Epithelial cell of prostate (primary cell): ENCODE measurements at regions not wholly inside any gene's neighbourhood (a gene's known extent, or its start where the extent isn't known, plus 50 kb on each side); places are given as distances from the start of the nearest gene placed in this dataset.

Experiments
- DNase-seq: peaks from one replicate; pipeline ENCODE4 v3.0.0-alpha.2; 2011; ENCODE audit warnings: low read depth, low spot score
- H3K27ac ChIP-seq: fragments of 450-650 bp; 2 replicates; pipeline ENCODE4 v1.5.1; 2017; ENCODE audit warnings: mild to moderate bottlenecking

DNA sequence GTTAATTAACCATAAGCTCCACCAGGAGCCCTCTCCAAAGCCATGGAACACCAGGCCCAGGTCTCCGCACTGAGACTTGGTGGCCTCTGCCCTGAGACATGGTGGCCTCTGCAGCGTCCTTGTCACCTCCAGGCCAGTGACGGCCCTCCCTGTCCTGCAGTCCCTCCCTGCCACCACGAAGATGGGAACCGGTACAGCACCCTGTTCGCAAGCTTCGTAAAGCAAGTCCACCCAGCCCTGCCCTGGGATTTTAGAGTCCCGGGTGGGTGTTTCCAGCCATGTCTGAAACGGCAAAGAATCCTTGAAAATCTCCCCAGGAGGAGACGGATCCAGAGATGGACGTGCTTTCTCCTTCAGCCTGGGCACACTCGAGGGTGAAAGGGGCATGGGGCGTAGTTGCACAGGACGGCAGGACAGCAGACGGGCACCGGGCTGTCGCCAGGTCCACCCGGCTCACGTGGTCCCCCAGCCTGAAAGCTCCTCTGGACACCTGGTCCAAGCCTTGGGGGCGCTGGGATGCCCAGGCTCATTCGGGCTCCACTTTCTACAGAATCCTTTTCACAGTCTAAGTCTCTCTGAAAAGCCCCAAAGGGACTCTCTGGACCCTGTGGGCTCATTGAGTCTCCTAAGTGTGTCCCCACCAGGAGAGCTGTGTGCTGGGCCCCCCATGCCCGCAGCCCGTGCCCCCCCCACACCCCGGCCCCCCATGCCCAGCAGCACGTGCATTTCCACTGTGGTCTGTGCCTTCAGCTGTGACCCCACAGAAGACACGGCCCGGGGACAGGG lies 456.2 kb downstream of the BRD1 start:
- no peak for DNase-seq
- no peak overlapping the region for H3K27ac ChIP-seq

DNA sequence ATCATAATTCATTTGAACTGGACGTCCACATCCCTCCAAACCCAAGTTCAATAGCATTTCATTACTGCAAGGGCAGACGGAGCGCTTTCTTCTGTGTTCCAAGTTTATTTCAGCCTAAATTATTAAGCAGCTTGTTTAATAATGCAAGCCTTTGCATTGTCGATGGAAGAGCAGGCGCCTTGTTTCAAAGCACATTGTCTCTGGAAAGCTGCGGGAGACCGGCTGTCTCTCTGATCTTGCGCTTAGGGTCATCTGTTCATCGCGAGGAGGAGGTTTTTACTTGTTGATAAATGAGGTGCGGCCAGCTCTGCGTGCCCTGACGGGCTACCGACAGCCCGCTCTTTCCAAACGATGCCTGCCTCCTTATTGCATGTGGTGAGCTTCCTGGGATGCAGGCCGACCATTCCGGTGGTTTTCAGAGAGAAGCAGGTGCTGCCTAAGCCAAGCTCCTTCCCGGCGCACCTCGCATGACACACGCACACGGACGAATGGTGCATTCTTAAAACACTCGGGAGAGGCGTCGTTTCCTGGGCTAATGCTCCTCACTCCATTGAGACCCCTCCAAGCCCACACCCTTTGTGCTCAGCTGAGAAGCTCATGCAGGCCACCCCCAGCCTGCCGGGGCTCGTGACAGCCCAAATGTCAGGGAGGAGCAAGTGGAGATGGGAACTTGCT lies 456.9 kb downstream of the BRD1 start:
- DNase-seq, result no peak
- no peak overlapping the region for H3K27ac ChIP-seq

DNA sequence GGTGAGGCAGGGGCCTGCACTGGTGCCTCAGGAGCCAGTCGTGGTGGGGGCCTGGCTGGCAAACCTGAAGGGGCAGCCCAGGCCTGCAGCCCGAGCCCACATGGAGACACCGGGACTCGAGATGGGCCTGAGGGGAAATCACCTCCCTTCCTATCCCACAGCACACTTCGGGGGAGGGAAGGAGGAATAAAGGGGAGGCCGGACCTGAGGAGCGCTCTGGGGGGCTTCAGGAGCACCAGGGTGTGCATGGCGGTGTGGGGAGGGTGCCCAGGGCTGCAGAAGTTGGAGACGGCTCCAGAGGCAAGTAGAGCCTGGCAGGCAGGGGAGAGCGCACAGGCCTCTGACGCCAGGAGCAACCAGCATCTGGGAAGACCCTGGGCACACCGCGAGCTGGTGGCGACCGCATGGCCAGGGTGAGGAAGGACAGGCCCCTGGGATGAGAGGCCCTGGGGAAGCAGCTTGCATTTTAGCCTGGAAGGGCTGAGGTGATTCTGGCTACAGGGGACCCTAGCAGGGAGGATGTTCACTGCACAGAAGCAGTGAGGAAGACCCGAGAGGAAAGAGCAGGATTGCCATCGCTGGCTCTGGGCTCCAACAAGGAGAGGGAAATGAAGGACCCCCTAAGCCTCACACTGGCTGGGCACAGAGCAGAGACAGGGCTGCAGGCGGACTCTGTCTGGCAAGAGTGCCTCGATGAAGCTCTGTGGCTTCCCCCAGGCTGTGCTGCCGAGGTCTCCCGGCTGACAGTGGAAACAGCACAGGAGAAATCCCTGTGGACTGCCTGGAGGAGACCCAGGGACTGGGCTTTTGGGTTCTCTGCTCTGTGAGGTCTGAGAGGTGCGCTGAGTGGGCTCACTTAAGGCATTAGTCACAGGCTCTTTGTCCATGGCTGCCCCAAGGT lies 457.7 kb downstream of the BRD1 start:
- no peak overlapping the region for H3K27ac ChIP-seq
- DNase-seq, result no peak

DNA sequence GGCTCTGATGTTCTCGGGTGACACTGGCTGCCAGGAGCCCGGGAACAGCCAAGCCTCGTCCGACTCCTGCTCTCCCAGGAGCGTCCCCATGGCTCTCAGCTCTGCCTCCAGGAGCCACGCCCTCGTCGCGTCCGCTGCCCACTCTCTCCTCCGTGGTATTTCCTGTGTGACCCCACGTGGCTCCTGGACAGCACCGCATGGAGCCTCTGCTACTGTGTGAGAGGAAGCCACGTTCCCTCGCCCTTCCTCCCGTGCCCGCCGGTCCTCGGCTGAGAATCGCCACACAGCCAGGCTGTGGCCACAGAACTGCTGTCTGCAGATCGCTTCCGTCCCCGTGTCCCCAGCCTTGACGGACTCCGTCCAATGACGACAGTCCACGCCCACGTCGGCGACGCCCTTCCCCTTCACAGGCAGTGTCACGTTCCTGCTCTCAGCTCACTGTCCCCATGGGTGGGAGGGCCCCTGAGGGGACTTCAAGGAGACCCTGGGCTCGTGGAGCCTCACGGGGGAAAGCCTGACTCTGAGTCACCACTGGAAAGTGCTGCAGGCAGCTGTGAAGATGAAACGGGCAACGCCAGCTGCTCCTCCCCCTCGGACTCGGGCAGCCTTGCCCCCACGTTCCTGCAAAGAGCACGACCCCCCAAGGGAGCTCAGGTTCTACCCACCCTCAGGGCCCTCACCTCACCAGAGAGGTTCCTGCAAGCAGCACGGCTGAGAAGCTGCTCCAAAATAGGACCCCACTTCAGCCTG lies 458.5 kb downstream of the BRD1 start:
- no peak for DNase-seq

DNA sequence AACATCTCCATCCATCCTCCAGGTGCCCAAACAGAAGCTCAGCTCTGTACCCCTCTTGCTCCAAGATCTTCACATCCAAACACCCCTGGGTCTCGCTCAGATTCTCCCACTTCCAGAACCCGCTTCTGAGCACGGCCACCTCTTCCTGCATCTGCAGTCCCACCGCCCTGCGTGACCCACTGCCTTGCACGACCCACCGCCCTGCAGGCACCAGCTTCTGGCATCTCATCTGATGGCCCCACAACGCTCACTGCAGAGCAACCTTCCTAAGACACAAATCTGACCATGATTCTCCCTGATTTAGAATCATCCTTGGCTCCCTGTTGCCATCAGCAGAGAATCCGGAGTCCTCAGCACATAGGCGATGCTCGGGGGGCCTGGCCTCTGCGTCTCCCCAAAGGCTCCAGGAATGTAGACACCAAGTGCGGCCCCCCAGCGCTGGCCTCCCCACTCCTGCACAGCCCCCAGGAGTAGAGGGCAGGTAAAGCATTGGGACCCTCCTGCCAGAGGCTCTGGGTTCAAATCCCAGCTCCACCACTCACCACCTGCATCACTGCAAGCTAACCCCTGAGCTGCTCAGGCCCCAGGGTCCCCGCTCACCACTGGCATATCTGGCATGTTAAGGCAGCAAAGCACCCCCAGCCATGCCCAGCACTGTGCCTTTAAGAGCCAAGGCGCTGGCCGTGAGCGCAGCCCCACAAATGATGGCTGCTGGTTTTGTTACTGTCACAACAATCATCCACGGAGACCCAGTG lies 459.3 kb downstream of the BRD1 start:
- no peak overlapping the region for H3K27ac ChIP-seq
- DNase-seq, result no peak

More for the DNA sequence above, 458.5 kb downstream of the BRD1 start:
- no peak overlapping the region for H3K27ac ChIP-seq

DNA sequence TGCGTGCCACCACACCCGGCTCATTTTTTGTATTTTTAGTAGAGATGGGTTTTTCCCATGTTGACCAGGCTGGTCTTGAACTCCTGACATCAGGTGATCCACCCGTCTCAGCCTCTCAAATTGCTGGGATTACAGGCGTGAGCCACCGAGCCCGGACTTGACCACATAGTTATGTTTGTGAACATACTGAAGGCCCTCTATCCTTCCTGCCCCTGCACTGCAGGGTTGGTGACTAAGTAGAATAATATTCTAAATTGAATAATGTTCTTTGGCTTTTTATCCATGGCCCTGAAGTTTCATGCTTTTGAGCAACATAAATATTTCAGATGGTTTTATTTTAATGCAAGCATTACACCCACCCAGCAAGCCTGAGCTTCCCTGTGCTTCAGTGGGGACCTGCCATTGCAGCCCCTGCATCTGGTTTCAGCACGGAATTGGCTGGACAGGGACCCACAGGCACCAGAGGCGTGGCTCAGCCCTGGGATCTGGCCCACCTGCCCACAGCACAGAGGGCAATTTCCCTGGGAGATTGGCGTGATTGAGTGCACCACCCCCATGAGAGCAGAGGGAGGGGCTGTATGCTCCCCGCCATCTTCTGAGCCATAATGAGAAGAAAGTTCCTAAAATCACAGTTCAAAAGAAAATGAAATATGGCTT lies 460.5 kb downstream of the BRD1 start:
- DNase-seq, result no peak
- no peak overlapping the region for H3K27ac ChIP-seq

DNA sequence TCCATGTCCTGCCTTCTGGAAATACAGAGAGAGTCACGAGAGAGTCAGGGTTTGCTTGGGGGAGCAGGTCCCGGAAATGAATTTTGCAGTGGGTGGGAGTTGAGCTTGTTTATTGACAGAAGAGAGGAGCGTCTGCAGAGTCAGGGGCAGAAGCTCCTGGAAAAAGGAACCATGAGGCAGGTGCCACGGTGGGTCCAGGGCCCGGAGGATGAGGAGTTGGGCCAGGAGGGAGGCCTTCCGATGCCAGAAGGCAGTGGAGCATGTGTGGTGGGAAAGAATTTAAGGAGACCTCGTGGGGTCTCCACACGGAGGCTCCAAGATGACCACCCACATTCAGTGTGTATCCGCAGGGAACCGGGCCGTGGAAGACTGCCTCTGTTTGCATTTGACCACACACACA lies 461.2 kb downstream of the BRD1 start:
- H3K27ac ChIP-seq, result no peak overlapping the region
- DNase-seq, result no peak

DNA sequence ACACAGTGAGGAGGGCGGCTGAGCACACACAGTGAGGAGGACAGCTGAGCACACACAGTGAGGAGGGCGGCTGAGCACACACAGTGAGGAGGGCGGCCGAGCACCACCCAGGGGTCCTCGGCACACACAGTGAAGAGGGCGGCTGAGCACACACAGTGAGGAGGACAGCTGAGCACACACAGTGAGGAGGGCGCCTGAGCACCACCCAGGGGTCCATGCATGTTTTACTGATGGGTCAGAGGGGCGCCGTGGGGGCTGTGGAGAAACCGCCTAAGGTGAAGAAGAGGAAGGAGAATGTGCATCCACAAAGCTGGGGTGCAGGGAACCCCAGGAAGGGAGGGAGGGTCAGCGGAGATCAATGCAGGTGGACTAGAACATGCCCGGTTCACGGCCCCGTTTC lies 461.8 kb downstream of the BRD1 start:
- H3K27ac ChIP-seq, result no peak overlapping the region
- no peak for DNase-seq

DNA sequence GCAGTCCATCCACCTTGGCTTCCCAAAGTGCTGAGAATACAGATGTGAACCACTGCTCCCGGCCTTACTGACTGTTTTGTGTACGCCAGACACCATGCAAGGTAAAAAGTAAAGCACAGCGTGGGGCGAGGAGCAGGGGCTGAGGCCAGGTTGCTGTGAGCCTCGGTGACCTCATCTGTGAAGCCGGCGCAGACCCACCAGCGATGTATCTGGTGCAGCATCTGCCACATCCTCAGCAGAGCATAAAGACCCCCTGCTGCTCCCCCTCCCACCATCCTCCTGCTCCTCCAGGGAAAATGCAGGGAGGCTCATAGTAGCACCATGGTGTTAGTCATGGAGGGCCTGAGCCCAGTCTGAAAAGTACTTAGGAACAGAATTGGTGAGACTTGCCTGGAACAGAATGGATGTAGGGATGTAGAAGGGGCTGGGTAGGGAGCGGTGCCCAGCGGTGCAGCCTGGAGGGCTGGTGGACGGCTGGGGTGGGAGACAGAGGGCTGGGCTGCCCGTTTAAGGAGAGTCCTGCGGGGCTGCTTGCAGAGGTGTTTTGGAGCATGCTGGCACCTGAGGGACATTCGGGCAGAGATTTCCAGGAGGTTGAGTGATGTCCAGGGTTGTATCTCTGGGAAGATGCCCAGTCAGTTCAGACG lies 462.4 kb downstream of the BRD1 start:
- no peak overlapping the region for H3K27ac ChIP-seq

DNA sequence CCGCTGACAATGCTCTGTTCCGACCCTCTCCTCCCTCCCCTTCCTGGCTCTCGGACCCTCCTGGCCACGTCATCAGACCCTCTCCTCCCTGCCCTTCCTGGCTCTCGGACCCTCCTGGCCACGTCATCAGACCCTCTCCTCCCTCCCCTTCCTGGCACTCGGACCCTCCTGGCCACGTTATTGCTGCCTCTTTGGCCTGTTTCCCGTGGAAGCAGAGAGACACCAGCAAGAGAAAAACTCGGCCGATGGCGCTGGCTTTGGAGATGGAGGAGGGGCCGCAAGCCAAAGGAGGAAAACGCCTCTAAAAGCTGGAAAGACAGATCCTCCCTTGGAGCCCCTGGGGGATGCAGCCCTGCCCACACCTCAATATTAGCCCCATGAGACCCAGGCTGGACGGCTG lies 463.3 kb downstream of the BRD1 start:
- no peak overlapping the region for H3K27ac ChIP-seq
- no peak for DNase-seq

More for the DNA sequence above, 462.4 kb downstream of the BRD1 start:
- no peak for DNase-seq

DNA sequence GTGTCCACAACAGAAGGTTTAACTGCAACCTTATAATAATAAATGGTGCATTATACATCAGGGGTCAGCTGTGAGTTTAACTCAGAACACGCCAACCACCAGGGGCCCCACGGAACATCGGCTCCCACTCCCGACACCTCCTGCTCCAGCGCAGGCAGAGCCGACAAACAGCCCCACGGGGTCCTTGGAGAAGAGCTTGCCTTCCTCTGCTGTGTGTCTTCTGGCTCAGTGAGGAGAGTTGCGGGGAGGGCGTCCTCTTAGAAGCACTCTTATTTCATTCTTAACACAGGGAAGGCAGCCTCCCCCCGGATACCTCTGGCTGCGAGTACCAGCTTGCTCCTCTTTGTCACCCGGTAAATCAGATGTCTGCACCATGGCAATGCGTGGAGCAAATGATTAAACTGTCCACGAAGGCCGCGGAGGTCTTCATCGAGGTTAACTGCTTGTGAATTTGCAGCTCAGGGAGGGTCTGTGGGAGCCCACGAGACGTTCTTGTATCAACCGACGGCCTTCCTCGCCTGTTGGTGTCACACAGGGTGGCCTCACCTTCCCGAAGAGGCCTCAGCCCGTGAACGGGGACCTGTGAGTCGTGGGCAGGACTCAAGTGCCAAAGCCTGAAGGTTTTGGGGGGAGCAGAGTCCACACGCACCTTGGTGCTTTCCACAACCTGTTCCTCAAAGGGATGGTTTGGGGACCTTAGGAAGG lies 464.0 kb downstream of the BRD1 start:
- no peak for DNase-seq

DNA sequence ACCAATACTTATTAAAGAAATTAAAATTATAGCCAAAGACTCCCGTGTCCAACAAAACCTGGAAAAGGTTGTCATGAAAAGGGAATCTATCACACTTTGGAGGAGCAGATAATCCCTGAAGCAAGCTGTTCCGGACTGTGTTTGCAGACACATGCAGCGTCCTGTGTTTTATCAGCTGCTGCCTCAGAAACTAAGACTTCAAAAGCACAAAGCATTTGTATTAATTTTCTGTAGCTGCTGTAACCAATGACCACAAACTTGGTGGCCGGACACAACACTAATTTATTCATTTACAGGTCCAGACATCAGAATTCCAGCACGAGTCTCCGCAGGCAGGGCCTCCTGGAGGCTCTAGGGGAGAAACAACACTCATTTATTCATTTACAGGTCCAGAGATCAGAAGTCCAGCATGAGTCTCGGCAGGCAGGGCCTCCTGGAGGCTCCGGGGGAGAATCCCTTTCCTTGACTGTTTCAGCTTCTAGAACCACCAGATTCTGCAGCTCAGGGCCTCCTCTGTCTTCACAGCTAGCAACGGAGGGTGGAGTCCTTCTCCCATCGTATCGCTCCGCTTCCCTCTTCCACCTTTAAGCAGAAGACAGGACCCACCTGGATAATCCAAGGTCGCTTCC lies 465.3 kb downstream of the BRD1 start:
- no peak for DNase-seq

More for the DNA sequence above, 464.0 kb downstream of the BRD1 start:
- H3K27ac ChIP-seq, result no peak overlapping the region

DNA sequence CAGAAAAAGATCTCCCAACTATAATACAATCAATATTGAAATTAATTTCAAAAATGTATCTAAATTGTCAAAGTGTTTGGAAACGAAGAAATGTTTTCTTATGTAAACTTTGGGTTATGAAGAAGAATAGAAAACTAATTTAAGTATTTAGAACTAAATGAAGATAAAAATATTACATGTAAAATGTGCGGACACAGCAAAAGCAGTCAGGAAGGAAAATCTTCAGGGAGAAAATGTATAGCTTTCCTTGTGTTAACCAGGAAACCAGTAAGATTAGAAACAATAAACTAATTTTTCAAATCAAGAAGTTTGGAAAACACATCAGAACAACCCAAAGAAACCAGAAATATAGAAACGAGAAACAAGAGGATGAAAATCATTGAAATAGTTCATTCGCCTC lies 466.5 kb downstream of the BRD1 start:
- no peak for DNase-seq
- no peak overlapping the region for H3K27ac ChIP-seq

More for the DNA sequence above, 465.3 kb downstream of the BRD1 start:
- H3K27ac ChIP-seq, result no peak overlapping the region

DNA sequence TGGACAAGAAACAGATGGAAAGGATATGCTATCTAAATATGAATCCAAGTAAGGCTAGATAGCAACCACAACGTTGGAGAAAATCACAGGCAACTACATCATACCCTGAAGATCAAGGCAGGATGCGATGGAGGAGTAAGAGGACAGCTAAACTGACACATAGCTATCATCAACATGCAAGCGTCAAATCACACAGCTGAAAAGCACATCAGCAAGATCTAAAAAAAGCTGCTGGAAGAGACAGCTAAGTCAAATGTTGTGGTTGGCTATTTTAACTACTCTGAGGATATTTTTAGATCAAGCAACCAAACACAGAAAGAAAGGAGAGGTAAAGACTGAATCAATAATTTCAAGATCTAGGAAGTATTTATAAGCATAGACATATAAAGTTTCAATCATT lies 466.9 kb downstream of the BRD1 start:
- DNase-seq, result no peak
- no peak overlapping the region for H3K27ac ChIP-seq

DNA sequence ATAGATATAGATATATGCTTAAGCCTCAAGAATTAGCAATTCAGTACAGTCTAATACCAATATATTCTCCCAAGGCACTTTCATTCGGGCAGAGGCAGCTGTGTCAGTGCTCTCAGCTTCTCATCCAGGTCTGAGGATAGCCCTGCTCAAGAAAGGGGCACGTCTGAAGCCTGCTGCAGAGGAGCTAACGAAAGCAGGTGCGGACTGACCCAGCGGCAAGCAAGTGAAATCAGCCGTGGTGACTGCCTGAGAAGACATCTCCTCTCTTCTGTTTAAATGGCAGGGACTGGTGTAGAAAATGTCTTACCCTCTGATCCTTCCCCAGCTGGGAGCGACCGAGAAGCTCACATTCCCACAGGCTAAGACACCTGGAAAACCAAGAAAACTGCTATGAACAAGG lies 468.6 kb downstream of the BRD1 start:
- H3K27ac ChIP-seq, result no peak overlapping the region
- DNase-seq, result no peak

DNA sequence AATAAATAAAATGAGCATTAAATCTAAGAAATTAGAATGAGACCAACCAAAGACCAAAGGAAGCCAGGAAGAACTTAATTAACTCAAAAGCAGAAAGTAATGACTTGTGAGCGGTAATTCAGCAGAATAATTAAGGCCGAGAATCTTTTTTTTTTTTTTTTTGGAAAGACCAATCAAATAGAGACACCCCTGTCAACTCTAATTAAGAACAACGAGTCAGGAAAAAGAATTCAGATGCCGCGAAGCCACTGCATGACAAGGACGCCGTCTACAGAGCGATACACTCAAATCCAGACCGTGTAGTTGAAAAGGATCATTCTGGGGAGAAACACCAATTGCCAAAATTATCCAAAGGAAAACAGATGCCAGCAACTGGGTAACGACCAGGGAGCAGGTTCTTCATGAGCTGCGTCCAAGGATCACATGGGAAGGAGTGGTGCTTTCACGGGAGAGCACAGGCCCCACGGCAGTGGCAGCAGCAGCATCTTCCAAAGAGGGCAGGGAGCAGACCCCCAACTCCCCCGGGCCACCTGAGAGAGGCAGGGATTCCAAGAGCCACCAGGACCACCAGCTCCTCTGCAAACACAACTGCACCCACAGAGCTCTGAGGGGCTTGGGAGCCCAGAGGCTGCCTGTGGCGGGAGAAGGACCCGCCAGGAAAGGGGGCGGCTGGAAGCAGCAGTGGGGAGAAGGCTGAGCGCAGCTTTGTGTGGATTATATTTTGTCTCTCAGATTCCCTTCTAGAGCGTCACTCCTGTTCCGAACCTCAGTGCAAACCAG lies 469.8 kb downstream of the BRD1 start:
- no peak for DNase-seq
- no peak overlapping the region for H3K27ac ChIP-seq

DNA sequence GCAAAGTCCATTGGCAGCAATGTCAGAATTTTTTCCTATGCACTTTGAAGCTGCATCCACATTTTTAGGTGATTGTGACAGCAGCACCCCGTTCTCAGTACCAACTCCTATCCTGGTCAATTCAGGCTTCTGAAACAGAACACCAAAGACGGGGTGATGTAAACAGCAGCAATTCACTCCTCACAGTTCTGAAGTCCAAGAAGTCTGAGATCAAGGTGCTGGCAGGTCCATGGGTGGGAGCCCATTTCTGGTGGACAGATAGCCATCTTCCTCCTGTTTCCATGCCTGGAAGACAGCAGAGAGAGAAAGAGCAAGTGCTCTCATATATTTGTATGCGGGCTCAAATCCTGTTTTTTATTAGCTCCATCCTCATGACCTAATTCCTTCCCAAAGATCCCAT lies 471.2 kb downstream of the BRD1 start:
- no peak overlapping the region for H3K27ac ChIP-seq
- DNase-seq, result no peak
